ENCODE measurements at regions not wholly inside any gene's neighbourhood (a gene's known extent, or its start where the extent isn't known, plus 50 kb on each side); places are given as distances from the start of the nearest gene placed in this dataset.

- Histone ChIP-seq H3F3A (ENCODE audit: insufficient read depth) (no peaks in the 10 kb centered on the region), H3K9me3 (ENCODE audit: insufficient read depth, low read length) (no peaks in the 10 kb centered on the region), H3K4me3 (ENCODE audit: insufficient read depth, low read length, poor library complexity, severe bottlenecking) (no peak overlapping the region), H3K79me2 (ENCODE audit: insufficient read depth, low read length) (no peaks in the 10 kb centered on the region), H3K9me2 (replicated peaks; ENCODE audit: insufficient read depth, low read length) (no peaks in the 10 kb centered on the region), H3K9ac (ENCODE audit: low read length) (no peak overlapping the region), H3K36me3 (ENCODE audit: low read length) (no peaks in the 10 kb centered on the region), H3K4me2 (ENCODE audit: low read depth, low read length, poor library complexity, severe bottlenecking) (no peak overlapping the region), H2AFZ (ENCODE audit: low read depth, low read length, severe bottlenecking) (no peak overlapping the region), H3K27ac (ENCODE audit: low read depth, low read length) (no peak overlapping the region), H3K27me3 (ENCODE audit: low read length) (no peaks in the 10 kb centered on the region), H4K20me1 (ENCODE audit: low read depth, low read length) (no peaks in the 10 kb centered on the region)
- TF ChIP-seq, protein P1, sequence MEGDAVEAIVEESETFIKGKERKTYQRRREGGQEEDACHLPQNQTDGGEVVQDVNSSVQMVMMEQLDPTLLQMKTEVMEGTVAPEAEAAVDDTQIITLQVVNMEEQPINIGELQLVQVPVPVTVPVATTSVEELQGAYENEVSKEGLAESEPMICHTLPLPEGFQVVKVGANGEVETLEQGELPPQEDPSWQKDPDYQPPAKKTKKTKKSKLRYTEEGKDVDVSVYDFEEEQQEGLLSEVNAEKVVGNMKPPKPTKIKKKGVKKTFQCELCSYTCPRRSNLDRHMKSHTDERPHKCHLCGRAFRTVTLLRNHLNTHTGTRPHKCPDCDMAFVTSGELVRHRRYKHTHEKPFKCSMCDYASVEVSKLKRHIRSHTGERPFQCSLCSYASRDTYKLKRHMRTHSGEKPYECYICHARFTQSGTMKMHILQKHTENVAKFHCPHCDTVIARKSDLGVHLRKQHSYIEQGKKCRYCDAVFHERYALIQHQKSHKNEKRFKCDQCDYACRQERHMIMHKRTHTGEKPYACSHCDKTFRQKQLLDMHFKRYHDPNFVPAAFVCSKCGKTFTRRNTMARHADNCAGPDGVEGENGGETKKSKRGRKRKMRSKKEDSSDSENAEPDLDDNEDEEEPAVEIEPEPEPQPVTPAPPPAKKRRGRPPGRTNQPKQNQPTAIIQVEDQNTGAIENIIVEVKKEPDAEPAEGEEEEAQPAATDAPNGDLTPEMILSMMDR (IDR thresholded peaks at IDR 0.05; ENCODE audit: insufficient read depth, low read length, poor library complexity, severe bottlenecking), result no peak
- TF ChIP-seq EZH2phosphoT487 (conservative IDR thresholded peaks at IDR 0.05; ENCODE audit: low read length), result no peak
These were observed 677.8 kb upstream of the POU3F2 start for GRCh38 chr6:98156580-98156979.

DNA sequence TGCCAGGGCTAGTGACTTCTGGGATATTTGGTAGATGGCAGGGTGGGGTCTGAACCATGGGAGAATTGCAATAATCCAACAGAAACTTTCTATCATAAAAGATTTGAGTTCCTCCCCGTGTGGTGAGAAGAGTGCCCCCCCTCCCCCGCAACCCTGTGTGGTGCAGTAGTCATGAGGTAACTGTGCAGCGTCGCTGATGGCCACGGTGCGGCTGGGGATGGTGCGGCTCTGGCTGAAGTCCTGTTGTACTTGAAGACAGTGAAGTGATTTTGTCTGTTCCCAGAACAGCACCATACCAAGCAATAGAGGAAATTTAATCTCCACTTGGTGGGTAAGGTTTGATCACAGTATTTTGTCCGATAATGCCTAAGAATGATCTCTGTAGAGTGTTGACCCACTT, 654.8 kb upstream of the POU3F2 start:
- Histone ChIP-seq H3K4me3 (ENCODE audit: insufficient read depth, low read length, poor library complexity, severe bottlenecking) (no peak overlapping the region), H3K4me2 (ENCODE audit: low read depth, low read length, poor library complexity, severe bottlenecking) (no peak overlapping the region), H3K9me3 (ENCODE audit: insufficient read depth, low read length) (no peaks in the 10 kb centered on the region), H4K20me1 (ENCODE audit: low read depth, low read length) (no peaks in the 10 kb centered on the region), H3F3A (ENCODE audit: insufficient read depth) (no peaks in the 10 kb centered on the region), H3K79me2 (ENCODE audit: insufficient read depth, low read length) (no peaks in the 10 kb centered on the region), H2AFZ (ENCODE audit: low read depth, low read length, severe bottlenecking) (no peak overlapping the region), H3K9ac (ENCODE audit: low read length) (no peak overlapping the region), H3K27me3 (ENCODE audit: low read length) (no peaks in the 10 kb centered on the region), H3K36me3 (ENCODE audit: low read length) (no peaks in the 10 kb centered on the region), H3K9me2 (replicated peaks; ENCODE audit: insufficient read depth, low read length) (no peaks in the 10 kb centered on the region), H3K27ac (ENCODE audit: low read depth, low read length) (no peak overlapping the region)
- TF ChIP-seq EZH2phosphoT487 (conservative IDR thresholded peaks at IDR 0.05; ENCODE audit: low read length), result no peak
- TF ChIP-seq, protein P1 (IDR thresholded peaks at IDR 0.05; ENCODE audit: insufficient read depth, low read length, poor library complexity, severe bottlenecking), result no peak

GRCh38 chr6:98200084-98200483, 634.3 kb upstream of the POU3F2 start:
- Histone ChIP-seq H3K4me2 (ENCODE audit: low read depth, low read length, poor library complexity, severe bottlenecking) (no peak overlapping the region), H3F3A (ENCODE audit: insufficient read depth) (no peaks in the 10 kb centered on the region), H3K79me2 (ENCODE audit: insufficient read depth, low read length) (no peaks in the 10 kb centered on the region), H3K27ac (ENCODE audit: low read depth, low read length) (no peak overlapping the region), H3K9ac (ENCODE audit: low read length) (no peak overlapping the region), H2AFZ (ENCODE audit: low read depth, low read length, severe bottlenecking) (no peak overlapping the region), H3K27me3 (ENCODE audit: low read length) (no peaks in the 10 kb centered on the region), H4K20me1 (ENCODE audit: low read depth, low read length) (no peaks in the 10 kb centered on the region), H3K4me3 (ENCODE audit: insufficient read depth, low read length, poor library complexity, severe bottlenecking) (no peak overlapping the region), H3K9me2 (replicated peaks; ENCODE audit: insufficient read depth, low read length) (no peaks in the 10 kb centered on the region), H3K9me3 (ENCODE audit: insufficient read depth, low read length) (no peaks in the 10 kb centered on the region), H3K36me3 (ENCODE audit: low read length) (no peaks in the 10 kb centered on the region)
- TF ChIP-seq, protein P1 (IDR thresholded peaks at IDR 0.05; ENCODE audit: insufficient read depth, low read length, poor library complexity, severe bottlenecking), result no peak
- no peak for TF ChIP-seq EZH2phosphoT487 (conservative IDR thresholded peaks at IDR 0.05; ENCODE audit: low read length)
